Endothelial cell of umbilical vein (primary cell): ENCODE measurements at regions not wholly inside any gene's neighbourhood (a gene's known extent, or its start where the extent isn't known, plus 50 kb on each side); places are given as distances from the start of the nearest gene placed in this dataset.

Experiments used
- BruUV-seq: library from RNA; stranded (reverse); fragments of 400-500 nt; replicated peaks from 2 replicates; lab custom pipeline; 2021; lab: Mats Ljungman, UMichigan
- CTCF ChIA-PET: fragments of 300-600, 350-600 bp; sonication (Branson Sonifier 250); formaldehyde crosslinking; loops from one replicate; lab custom pipeline; 2021; ENCODE audit warnings: antibody characterized with exemption, inconsistent platforms; lab: Charles Lee
- POLR2A ChIA-PET: fragments of 300-600, 350-600 bp; sonication (Branson Sonifier 250); formaldehyde crosslinking; loops from one replicate; lab custom pipeline; 2021; ENCODE audit warnings: antibody characterized with exemption, inconsistent platforms; lab: Charles Lee
- DNase-seq: peaks from one replicate; pipeline ENCODE4 v3.0.0-alpha.2; 2011; ENCODE audit warnings: low read depth, low spot score
- FAIRE-seq: peaks from 2 replicates; lab custom pipeline; 2011; peaks lifted over from hg19 to GRCh38; lab: Jason Lieb, UNC
- H2AFZ ChIP-seq: 2 replicates; pipeline ENCODE4 v1.6.0; 2012; ENCODE audit warnings: low read depth, low read length, control low read depth, inconsistent platforms
- H3K27ac ChIP-seq: 2 replicates; pipeline ENCODE4 v1.5.1; 2011; ENCODE audit warnings: low read depth, mild to moderate bottlenecking, control low read depth, low read length, moderate library complexity; ENCODE audit not compliant: insufficient read depth
- H3K27me3 ChIP-seq, 2 experiments: 2 replicates each; pipeline versions ENCODE4 v1.6.0 to v1.6.1; 2011; ENCODE audit warnings: low read length in 2 of 2, mixed read lengths in 1 of 2; ENCODE audit not compliant: control insufficient read depth in 2 of 2, insufficient read depth in 2 of 2
- H3K36me3 ChIP-seq, 2 experiments: 2 replicates in 1 of 2; 3 replicates in 1 of 2; pipeline ENCODE4 v1.5.1; 2011; ENCODE audit warnings: low read length in 2 of 2, mild to moderate bottlenecking in 1 of 2, moderate library complexity in 1 of 2; ENCODE audit not compliant: control insufficient read depth in 2 of 2, insufficient read depth in 2 of 2; ENCODE audit errors: extremely low read depth in 1 of 2
- H3K4me1 ChIP-seq: 3 replicates; pipeline ENCODE4 v1.5.1; 2011; ENCODE audit warnings: mild to moderate bottlenecking, low read length; ENCODE audit not compliant: control insufficient read depth, insufficient read depth; ENCODE audit errors: extremely low read depth
- H3K4me2 ChIP-seq: 2 replicates; pipeline ENCODE4 v1.6.1; 2011; ENCODE audit warnings: low read length, control low read depth, mixed read lengths; ENCODE audit not compliant: insufficient read depth
- H3K4me3 ChIP-seq, 3 experiments: fragments of 200-600 bp in 1 of 3; sonication (generic), shearing (Covaris generic) in 1 of 3; replicated peaks in 1 of 3; 2 replicates each; pipeline ENCODE4 v1.5.1; 2011 to 2016; ENCODE audit warnings: control low read depth in 3 of 3, low read length in 3 of 3, mild to moderate bottlenecking in 2 of 3, inconsistent platforms in 1 of 3, low read depth in 1 of 3, moderate library complexity in 1 of 3; ENCODE audit not compliant: insufficient read depth in 1 of 3
- H3K79me2 ChIP-seq: 2 replicates; pipeline ENCODE4 v1.6.0; 2012; ENCODE audit warnings: low read length, inconsistent platforms; ENCODE audit not compliant: control insufficient read depth, insufficient read depth
- H3K9ac ChIP-seq: replicated peaks from 2 replicates; pipeline ENCODE3; 2011; ENCODE audit warnings: low read length, control low read depth; ENCODE audit not compliant: insufficient read depth; ENCODE audit errors: extremely low read depth
- H3K9me1 ChIP-seq: replicated peaks from 3 replicates; pipeline ENCODE4 v1.6.0; 2011; ENCODE audit warnings: mild to moderate bottlenecking, low read length; ENCODE audit not compliant: control insufficient read depth, insufficient read depth; ENCODE audit errors: extremely low read depth
- H3K9me3 ChIP-seq: replicated peaks from 2 replicates; pipeline ENCODE4 v1.5.1; 2012; ENCODE audit warnings: low read length, inconsistent platforms; ENCODE audit not compliant: control insufficient read depth, insufficient read depth
- H4K20me1 ChIP-seq: replicated peaks from 2 replicates; pipeline ENCODE3; 2011; ENCODE audit warnings: mild to moderate bottlenecking, low read length; ENCODE audit not compliant: control insufficient read depth, insufficient read depth; ENCODE audit errors: extremely low read depth
- EZH2 ChIP-seq: IDR thresholded peaks from 2 replicates; pipeline ENCODE4 v1.6.1; 2012; ENCODE audit warnings: borderline replicate concordance, low read depth, mild to moderate bottlenecking, moderate library complexity, low read length, inconsistent platforms; ENCODE audit not compliant: severe bottlenecking
- FOS ChIP-seq: IDR thresholded peaks from 2 replicates; pipeline ENCODE4 v1.6.1; 2011; ENCODE audit warnings: mild to moderate bottlenecking, low read length, moderate library complexity, borderline replicate concordance; ENCODE audit not compliant: insufficient read depth
- GATA2 ChIP-seq: IDR thresholded peaks from 2 replicates; pipeline ENCODE4 v1.7.0; 2011; ENCODE audit warnings: low read depth, mild to moderate bottlenecking, moderate library complexity, mixed read lengths, low read length; ENCODE audit not compliant: insufficient read length, insufficient read depth
- JUN ChIP-seq: IDR thresholded peaks from 2 replicates; pipeline ENCODE4 v1.6.1; 2011; ENCODE audit warnings: borderline replicate concordance, low read depth; ENCODE audit not compliant: insufficient read length, insufficient read depth
- MYC ChIP-seq: IDR thresholded peaks from one replicate; pipeline ENCODE4 v1.6.1; 2011; ENCODE audit warnings: mild to moderate bottlenecking, low read depth, low read length
- POLR2A ChIP-seq: IDR thresholded peaks from 2 replicates; pipeline ENCODE4 v1.6.1; 2012; ENCODE audit warnings: low read depth, mild to moderate bottlenecking, control low read depth, low read length
- POLR2AphosphoS5 ChIP-seq: IDR thresholded peaks from 2 replicates; pipeline ENCODE4 v1.6.1; 2012; ENCODE audit warnings: low read depth, mild to moderate bottlenecking, control low read depth, low read length, moderate library complexity; ENCODE audit not compliant: insufficient read depth
- dilution Hi-C: fragments of 300-500 bp; cut with MboI; formaldehyde crosslinking; loops from one replicate; pipeline ENCODE4 v1.15.0; 2019; ENCODE audit warnings: low sequenced_read_pairs; ENCODE audit not compliant: extremely low pct_ligation_motif_present
- intact Hi-C: fragments of 100-400 bp; cut with micrococcal nuclease; formaldehyde crosslinking; loops from one replicate; pipeline ENCODE4 v1.10.0; 2022
- TF ChIP-seq, protein P1 (sequence below): IDR thresholded peaks from 2 replicates; pipeline ENCODE4 v1.6.1; 2011; ENCODE audit not compliant: insufficient read depth, insufficient read length
- TF ChIP-seq, protein P2 (sequence below), 2 donors: IDR thresholded peaks; 1 replicate in 1 of 2; 2 replicates in 1 of 2; pipeline ENCODE4 v1.5.1; 2011; ENCODE audit warnings: low read length in 2 of 2, mild to moderate bottlenecking in 2 of 2, moderate library complexity in 2 of 2, control low read depth in 1 of 2, inconsistent platforms in 1 of 2, low read depth in 1 of 2; ENCODE audit not compliant: insufficient read depth in 1 of 2; ENCODE audit errors: extremely low read depth in 1 of 2

DNA sequence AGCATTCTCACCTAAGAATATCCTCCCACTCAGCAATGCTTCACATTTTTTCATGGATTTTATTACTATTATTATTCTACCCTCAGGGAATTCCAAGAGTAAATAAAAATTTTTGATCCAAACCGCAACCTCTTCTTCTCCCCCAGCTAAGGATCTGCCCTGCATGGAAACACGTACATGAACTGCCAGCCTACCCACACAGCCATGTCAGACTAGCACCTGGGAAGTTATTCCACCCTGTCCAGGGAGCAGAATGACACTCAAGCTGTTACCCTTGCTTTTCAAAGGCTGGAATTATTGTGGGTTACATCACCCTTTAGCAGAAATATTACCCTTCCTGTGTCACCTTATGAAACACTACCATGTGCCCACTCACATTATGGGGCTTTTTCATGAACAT, 227.3 kb upstream of the USP15 start:
- no peak overlapping the region for H3K4me3 ChIP-seq
- BruUV-seq: no TSS peak
- H3K4me2 ChIP-seq: no peak overlapping the region
- ChIA-PET CTCF (no interaction called here), POLR2A (no interaction called here)
- no peak overlapping the region for H3K9ac ChIP-seq
- H3K27ac ChIP-seq: no peak overlapping the region
- no peak for DNase-seq
- TF ChIP-seq, protein P1, sequence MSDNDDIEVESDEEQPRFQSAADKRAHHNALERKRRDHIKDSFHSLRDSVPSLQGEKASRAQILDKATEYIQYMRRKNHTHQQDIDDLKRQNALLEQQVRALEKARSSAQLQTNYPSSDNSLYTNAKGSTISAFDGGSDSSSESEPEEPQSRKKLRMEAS: no peak
- TF ChIP-seq EZH2: no peak
- TF ChIP-seq JUN: no peak
- TF ChIP-seq GATA2: no peak
- no peak for TF ChIP-seq POLR2AphosphoS5
- no peak for TF ChIP-seq POLR2A
- TF ChIP-seq, protein P2, sequence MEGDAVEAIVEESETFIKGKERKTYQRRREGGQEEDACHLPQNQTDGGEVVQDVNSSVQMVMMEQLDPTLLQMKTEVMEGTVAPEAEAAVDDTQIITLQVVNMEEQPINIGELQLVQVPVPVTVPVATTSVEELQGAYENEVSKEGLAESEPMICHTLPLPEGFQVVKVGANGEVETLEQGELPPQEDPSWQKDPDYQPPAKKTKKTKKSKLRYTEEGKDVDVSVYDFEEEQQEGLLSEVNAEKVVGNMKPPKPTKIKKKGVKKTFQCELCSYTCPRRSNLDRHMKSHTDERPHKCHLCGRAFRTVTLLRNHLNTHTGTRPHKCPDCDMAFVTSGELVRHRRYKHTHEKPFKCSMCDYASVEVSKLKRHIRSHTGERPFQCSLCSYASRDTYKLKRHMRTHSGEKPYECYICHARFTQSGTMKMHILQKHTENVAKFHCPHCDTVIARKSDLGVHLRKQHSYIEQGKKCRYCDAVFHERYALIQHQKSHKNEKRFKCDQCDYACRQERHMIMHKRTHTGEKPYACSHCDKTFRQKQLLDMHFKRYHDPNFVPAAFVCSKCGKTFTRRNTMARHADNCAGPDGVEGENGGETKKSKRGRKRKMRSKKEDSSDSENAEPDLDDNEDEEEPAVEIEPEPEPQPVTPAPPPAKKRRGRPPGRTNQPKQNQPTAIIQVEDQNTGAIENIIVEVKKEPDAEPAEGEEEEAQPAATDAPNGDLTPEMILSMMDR (IDR thresholded peaks at IDR 0.05; ENCODE audit: extremely low read depth in 1 of 2, insufficient read depth in 1 of 2, low read depth in 1 of 2, low read length in 2 of 2): no peak
- no peak for TF ChIP-seq MYC
- no peak for TF ChIP-seq FOS
- H3K9me1 ChIP-seq: no peaks in the 10 kb centered on the region
- no peaks in the 10 kb centered on the region for H3K79me2 ChIP-seq
- H2AFZ ChIP-seq: no peak overlapping the region
- H4K20me1 ChIP-seq: no peaks in the 10 kb centered on the region
- H3K36me3 ChIP-seq: no peaks in the 10 kb centered on the region
- intact Hi-C loops: no loop called here
- H3K9me3 ChIP-seq: no peaks in the 10 kb centered on the region
- H3K4me1 ChIP-seq: no peaks in the 10 kb centered on the region
- FAIRE-seq: no peak
- dilution Hi-C loops: no loop called here
- H3K27me3 ChIP-seq: no peaks in the 10 kb centered on the region
